OCI-LY1 (cell line): ENCODE measurements at regions not wholly inside any gene's neighbourhood (a gene's known extent, or its start where the extent isn't known, plus 50 kb on each side); places are given as distances from the start of the nearest gene placed in this dataset.
A peak's percentile ranks its signal among the peaks of the same experiment; 100 is the strongest.

ENCODE experiments used
- H2AFZ ChIP-seq: fragments of 200-600 bp; sonication (generic), shearing (Covaris generic); 2 replicates; pipeline ENCODE4 v1.6.0; 2014; ENCODE audit warnings: antibody characterized with exemption, mild to moderate bottlenecking, low read length
- H3F3A ChIP-seq: fragments of 200-600 bp; sonication (generic), shearing (Covaris generic); 2 replicates; pipeline ENCODE4 v1.6.0; 2014; ENCODE audit warnings: mild to moderate bottlenecking, antibody characterized with exemption, low read length, moderate library complexity; ENCODE audit not compliant: insufficient read depth
- H3K27ac ChIP-seq: fragments of 200-600 bp; sonication (generic); 2 replicates; pipeline ENCODE4 v1.5.1; 2014; ENCODE audit warnings: low read length, mixed run types, mild to moderate bottlenecking, low read depth; ENCODE audit not compliant: poor library complexity, severe bottlenecking
- H3K27me3 ChIP-seq: fragments of 200-600 bp; sonication (generic); 2 replicates; pipeline ENCODE4 v1.6.0; 2014; ENCODE audit warnings: antibody characterized with exemption, mild to moderate bottlenecking, low read length, moderate library complexity; ENCODE audit not compliant: insufficient read depth
- H3K36me3 ChIP-seq: fragments of 200-600 bp; sonication (generic); 2 replicates; pipeline ENCODE4 v1.6.1; 2014; ENCODE audit warnings: mild to moderate bottlenecking, antibody characterized with exemption, low read length, moderate library complexity, mixed read lengths; ENCODE audit not compliant: insufficient read depth
- H3K4me1 ChIP-seq: fragments of 200-600 bp; sonication (generic); 2 replicates; pipeline ENCODE4 v1.5.1; 2014; ENCODE audit warnings: mild to moderate bottlenecking, low read length, moderate library complexity; ENCODE audit not compliant: insufficient read depth, severe bottlenecking
- H3K4me2 ChIP-seq: fragments of 200-600 bp; sonication (generic), shearing (Covaris generic); 2 replicates; pipeline ENCODE4 v1.6.1; 2014; ENCODE audit warnings: low read length
- H3K4me3 ChIP-seq: fragments of 200-600 bp; sonication (generic); 2 replicates; pipeline ENCODE4 v1.5.1; 2014; ENCODE audit warnings: low read length, low read depth, mild to moderate bottlenecking, mixed read lengths; ENCODE audit not compliant: poor library complexity, severe bottlenecking
- H3K79me2 ChIP-seq: fragments of 200-600 bp; shearing (Covaris generic); 2 replicates; pipeline ENCODE4 v1.6.1; 2016; ENCODE audit warnings: mixed run types, low read length, mixed read lengths; ENCODE audit not compliant: insufficient read depth
- H3K9ac ChIP-seq: fragments of 200-600 bp; sonication (generic), shearing (Covaris generic); 2 replicates; pipeline ENCODE4 v1.6.1; 2014; ENCODE audit warnings: mild to moderate bottlenecking, low read length, mixed read lengths
- H3K9me2 ChIP-seq: fragments of 200-600 bp; sonication (generic), shearing (Covaris generic); 2 replicates; pipeline ENCODE4 v1.6.1; 2014; ENCODE audit warnings: low read depth, mild to moderate bottlenecking, low read length, mixed read lengths
- H3K9me3 ChIP-seq: fragments of 200-600 bp; shearing (Covaris generic); 2 replicates; pipeline ENCODE4 v1.6.1; 2014; ENCODE audit warnings: low read length, mixed read lengths
- H4K20me1 ChIP-seq: fragments of 200-600 bp; sonication (generic), shearing (Covaris generic); 2 replicates; pipeline ENCODE4 v1.6.0; 2016; ENCODE audit warnings: mild to moderate bottlenecking, low read length; ENCODE audit not compliant: insufficient read depth
- EZH2 ChIP-seq: fragments of 200-600 bp; sonication (generic), shearing (Covaris generic); IDR thresholded peaks from 2 replicates; pipeline ENCODE4 v1.8.0; 2017; ENCODE audit warnings: borderline replicate concordance, mixed run types, mild to moderate bottlenecking, antibody characterized with exemption, low read length, moderate library complexity, mixed read lengths
- TF ChIP-seq, protein P1 (sequence below): fragments of 200-600 bp; sonication (generic), shearing (Covaris generic); IDR thresholded peaks from 2 replicates; pipeline ENCODE4 v1.5.1; 2017; ENCODE audit warnings: mild to moderate bottlenecking, antibody characterized with exemption, low read length, moderate library complexity, mixed read lengths

DNA sequence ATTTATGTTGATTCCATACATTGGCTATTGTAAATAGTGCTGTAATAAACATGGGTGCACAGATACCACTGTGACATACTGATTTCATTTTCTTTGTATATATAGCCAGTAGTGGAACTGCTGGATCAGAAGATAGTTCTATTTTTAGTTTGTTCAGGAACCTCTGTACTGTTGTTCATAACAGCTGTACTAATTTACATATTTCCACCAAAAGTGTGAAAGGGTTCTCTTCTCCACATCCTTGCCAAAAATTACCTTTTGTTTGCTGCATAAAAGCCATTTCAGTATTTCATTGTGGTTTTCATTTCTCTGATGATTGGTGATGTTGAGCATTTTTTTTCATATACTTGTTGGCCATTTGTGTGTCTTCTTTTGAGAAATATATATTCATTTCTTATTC, 1962.1 kb downstream of the PCDH9 start:
- Histone ChIP-seq H3K9me2 (no peaks in the 10 kb centered on the region), H3K4me3 (no peak overlapping the region), H3F3A (no peaks in the 10 kb centered on the region; the same call in 1 of the 2 replicates), H2AFZ (peak overlapping the region; percentile 48; the same call in 1 of the 2 replicates), H3K27me3 (no peaks in the 10 kb centered on the region), H3K4me2 (no peak overlapping the region), H3K79me2 (no peaks in the 10 kb centered on the region), H3K4me1 (peaks cover 15% of the 10 kb centered on the region), H3K9ac (no peak overlapping the region), H3K27ac (no peak overlapping the region), H3K9me3 (peaks cover 8% of the 10 kb centered on the region; the same call in 1 of the 2 replicates), H3K36me3 (no peaks in the 10 kb centered on the region), H4K20me1 (no peaks in the 10 kb centered on the region)
- TF ChIP-seq, protein P1, sequence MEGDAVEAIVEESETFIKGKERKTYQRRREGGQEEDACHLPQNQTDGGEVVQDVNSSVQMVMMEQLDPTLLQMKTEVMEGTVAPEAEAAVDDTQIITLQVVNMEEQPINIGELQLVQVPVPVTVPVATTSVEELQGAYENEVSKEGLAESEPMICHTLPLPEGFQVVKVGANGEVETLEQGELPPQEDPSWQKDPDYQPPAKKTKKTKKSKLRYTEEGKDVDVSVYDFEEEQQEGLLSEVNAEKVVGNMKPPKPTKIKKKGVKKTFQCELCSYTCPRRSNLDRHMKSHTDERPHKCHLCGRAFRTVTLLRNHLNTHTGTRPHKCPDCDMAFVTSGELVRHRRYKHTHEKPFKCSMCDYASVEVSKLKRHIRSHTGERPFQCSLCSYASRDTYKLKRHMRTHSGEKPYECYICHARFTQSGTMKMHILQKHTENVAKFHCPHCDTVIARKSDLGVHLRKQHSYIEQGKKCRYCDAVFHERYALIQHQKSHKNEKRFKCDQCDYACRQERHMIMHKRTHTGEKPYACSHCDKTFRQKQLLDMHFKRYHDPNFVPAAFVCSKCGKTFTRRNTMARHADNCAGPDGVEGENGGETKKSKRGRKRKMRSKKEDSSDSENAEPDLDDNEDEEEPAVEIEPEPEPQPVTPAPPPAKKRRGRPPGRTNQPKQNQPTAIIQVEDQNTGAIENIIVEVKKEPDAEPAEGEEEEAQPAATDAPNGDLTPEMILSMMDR: no peak
- TF ChIP-seq EZH2: no peak

DNA sequence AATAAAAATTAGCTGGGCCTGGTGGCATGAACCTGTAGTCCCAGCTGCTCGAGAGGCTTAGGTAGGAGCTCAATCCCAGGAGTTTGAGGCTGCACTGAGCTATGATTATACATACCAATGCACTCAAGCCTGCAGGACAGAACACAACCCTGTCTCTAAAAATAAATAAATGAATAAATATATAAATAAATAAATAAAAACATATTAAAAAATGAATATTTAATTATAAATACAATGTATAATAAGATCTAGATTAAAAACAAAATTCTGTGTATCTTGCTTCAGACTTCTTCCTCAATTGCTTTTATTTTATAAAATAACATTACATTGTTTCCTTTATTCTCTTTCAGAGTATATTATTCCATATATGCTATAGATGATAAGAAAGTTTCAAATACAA, 1964.1 kb downstream of the PCDH9 start:
- H3K4me3 ChIP-seq: no peak overlapping the region
- H3K36me3 ChIP-seq: no peaks in the 10 kb centered on the region
- TF ChIP-seq EZH2: no peak
- TF ChIP-seq, protein P1: no peak
- no peaks in the 10 kb centered on the region for H3K79me2 ChIP-seq
- peaks cover 8% of the 10 kb centered on the region; the same call in 1 of the 2 replicates for H3K9me3 ChIP-seq
- H3K9me2 ChIP-seq: no peaks in the 10 kb centered on the region
- H3K4me1 ChIP-seq: peaks cover 25% of the 10 kb centered on the region
- H3F3A ChIP-seq: no peaks in the 10 kb centered on the region
- H4K20me1 ChIP-seq: no peaks in the 10 kb centered on the region
- no peak overlapping the region for H3K9ac ChIP-seq
- H2AFZ ChIP-seq: no peak overlapping the region
- no peak overlapping the region for H3K4me2 ChIP-seq
- no peak overlapping the region for H3K27ac ChIP-seq
- H3K27me3 ChIP-seq: no peaks in the 10 kb centered on the region

DNA sequence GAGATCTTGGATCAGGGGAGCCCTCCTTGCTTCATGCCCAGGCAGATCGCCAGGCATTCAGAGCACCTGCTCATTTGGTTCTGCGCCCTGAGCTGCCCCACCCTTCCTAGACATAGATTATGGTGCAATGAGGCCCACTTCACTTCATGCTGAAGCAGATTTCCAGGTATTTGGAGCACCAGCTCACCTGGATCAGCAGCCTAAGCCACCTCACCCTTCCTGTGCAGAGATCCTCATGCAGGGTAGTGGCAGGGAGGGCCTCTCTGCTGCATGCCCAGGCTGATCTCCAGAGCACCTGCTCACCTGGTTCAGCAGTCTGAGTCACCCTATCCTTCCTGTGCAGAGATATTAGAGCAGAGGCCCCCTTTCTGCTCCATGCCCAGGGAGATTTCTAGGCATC, 1966.1 kb downstream of the PCDH9 start:
- peaks cover 8% of the 10 kb centered on the region; the same call in 1 of the 2 replicates for H3K9me3 ChIP-seq
- no peaks in the 10 kb centered on the region for H4K20me1 ChIP-seq
- H3F3A ChIP-seq: no peaks in the 10 kb centered on the region
- peak overlapping the region; percentile 85 for H2AFZ ChIP-seq
- H3K9me2 ChIP-seq: no peaks in the 10 kb centered on the region
- H3K4me1 ChIP-seq: peaks cover 39% of the 10 kb centered on the region
- no peaks in the 10 kb centered on the region for H3K36me3 ChIP-seq
- no peaks in the 10 kb centered on the region for H3K27me3 ChIP-seq
- no peak overlapping the region for H3K4me3 ChIP-seq
- H3K9ac ChIP-seq: no peak overlapping the region
- H3K79me2 ChIP-seq: no peaks in the 10 kb centered on the region
- H3K4me2 ChIP-seq: no peak overlapping the region
- no peak overlapping the region for H3K27ac ChIP-seq
- TF ChIP-seq EZH2: no peak
- TF ChIP-seq, protein P1: no peak
